IPS-20b (cell line): ENCODE measurements at regions not wholly inside any gene's neighbourhood (a gene's known extent, or its start where the extent isn't known, plus 50 kb on each side); places are given as distances from the start of the nearest gene placed in this dataset.

Source experiments
- H3K27ac ChIP-seq: one replicate; pipeline ENCODE4 v1.5.1; 2013; ENCODE audit warnings: low read length
- H3K27me3 ChIP-seq: 2 replicates; pipeline ENCODE4 v1.6.1; 2013; ENCODE audit warnings: mild to moderate bottlenecking, low read length, inconsistent platforms; ENCODE audit not compliant: insufficient read depth
- H3K36me3 ChIP-seq: 2 replicates; pipeline ENCODE4 v1.6.1; 2013; ENCODE audit warnings: low read depth, mild to moderate bottlenecking, inconsistent platforms, low read length, moderate library complexity; ENCODE audit not compliant: insufficient read depth
- H3K4me1 ChIP-seq: 2 replicates; pipeline ENCODE4 v1.6.1; 2013; ENCODE audit warnings: mild to moderate bottlenecking, control low read depth, inconsistent platforms, low read length, moderate library complexity; ENCODE audit not compliant: insufficient read depth
- H3K4me3 ChIP-seq: 2 replicates; pipeline ENCODE4 v1.5.1; 2013; ENCODE audit warnings: mild to moderate bottlenecking, low read length, inconsistent platforms
- H3K9ac ChIP-seq: 2 replicates; pipeline ENCODE4 v1.6.1; 2013; ENCODE audit warnings: low read depth, mild to moderate bottlenecking, inconsistent platforms, low read length, moderate library complexity
- H3K9me3 ChIP-seq: 2 replicates; pipeline ENCODE4 v1.6.1; 2013; ENCODE audit warnings: mild to moderate bottlenecking, low read depth, low read length, inconsistent platforms; ENCODE audit not compliant: insufficient read depth

DNA sequence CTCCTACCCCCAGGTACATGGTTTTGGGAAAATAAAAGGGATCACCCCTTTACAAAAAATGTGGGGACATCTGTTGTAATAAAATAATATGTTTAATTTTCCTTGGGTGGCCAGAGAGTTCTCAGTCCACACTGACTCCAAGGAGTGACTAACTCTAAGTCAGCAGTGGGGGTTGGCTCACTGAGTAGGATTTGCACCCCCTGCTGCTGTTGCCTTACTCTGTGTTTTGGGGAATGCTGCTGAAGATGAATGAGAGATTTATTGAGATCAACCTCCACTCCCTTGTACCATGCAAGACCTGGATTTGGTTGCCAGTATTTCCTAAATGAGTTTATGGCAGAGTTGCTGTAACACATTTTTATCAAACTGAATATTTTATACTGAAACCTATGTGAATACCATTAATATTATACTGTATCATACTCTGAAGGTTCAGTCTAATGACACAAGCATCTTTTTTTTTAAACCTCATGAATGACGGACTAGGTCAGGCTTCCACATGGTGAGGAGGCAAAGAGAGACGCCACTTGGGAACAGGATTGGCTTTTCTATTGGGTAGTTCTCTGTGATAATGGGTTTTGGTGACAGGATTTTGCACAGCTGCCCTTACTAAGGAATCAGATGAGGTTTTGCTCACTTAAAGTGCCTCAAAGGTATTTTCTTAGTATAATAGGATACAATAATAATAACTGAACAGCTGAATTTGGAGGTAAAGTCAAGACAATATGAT is 121.3 kb upstream of the OSMR start:
- Histone ChIP-seq H3K4me1 (no peaks in the 10 kb centered on the region; the same call in 1 of the 2 replicates), H3K27ac (no peak overlapping the region), H3K27me3 (no peaks in the 10 kb centered on the region), H3K4me3 (no peak overlapping the region), H3K9ac (no peak overlapping the region), H3K9me3 (no peaks in the 10 kb centered on the region), H3K36me3 (no peaks in the 10 kb centered on the region)

GRCh38 chr5:38725371-38725865 is 120.4 kb upstream of the OSMR start:
- H3K36me3 ChIP-seq: no peaks in the 10 kb centered on the region
- H3K4me1 ChIP-seq: no peaks in the 10 kb centered on the region; the same call in 1 of the 2 replicates
- H3K9ac ChIP-seq: no peak overlapping the region
- no peak overlapping the region for H3K4me3 ChIP-seq
- H3K9me3 ChIP-seq: no peaks in the 10 kb centered on the region
- H3K27ac ChIP-seq: no peak overlapping the region
- H3K27me3 ChIP-seq: no peaks in the 10 kb centered on the region

DNA sequence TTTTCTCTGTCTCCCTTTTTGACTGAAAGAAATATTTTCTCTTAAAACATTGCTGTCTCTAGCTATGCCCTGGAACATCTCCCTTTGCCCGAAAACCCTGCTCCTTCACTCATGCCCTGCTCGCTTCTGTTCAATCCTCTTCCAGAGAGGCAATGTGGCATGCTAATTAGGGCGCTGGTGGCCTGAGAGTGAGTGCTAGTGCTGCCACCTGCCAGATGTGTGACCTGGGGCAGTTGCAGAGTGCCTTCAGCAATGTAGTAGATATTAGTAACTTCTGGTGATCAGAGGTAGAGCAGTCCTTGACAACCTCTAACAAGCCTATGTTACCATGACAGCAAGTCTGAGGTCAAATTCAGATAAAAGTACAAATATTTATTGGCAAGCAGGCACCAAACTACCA is 119.5 kb upstream of the OSMR start:
- H3K4me3 ChIP-seq: no peak overlapping the region
- H3K9ac ChIP-seq: no peak overlapping the region
- H3K27ac ChIP-seq: no peak overlapping the region
- no peaks in the 10 kb centered on the region for H3K9me3 ChIP-seq
- no peaks in the 10 kb centered on the region for H3K27me3 ChIP-seq
- no peaks in the 10 kb centered on the region; the same call in 1 of the 2 replicates for H3K4me1 ChIP-seq
- H3K36me3 ChIP-seq: no peaks in the 10 kb centered on the region

GRCh38 chr5:38728029-38728428 is 117.8 kb upstream of the OSMR start:
- H3K4me1 ChIP-seq: no peaks in the 10 kb centered on the region; the same call in 1 of the 2 replicates
- no peaks in the 10 kb centered on the region for H3K27me3 ChIP-seq
- H3K9me3 ChIP-seq: no peaks in the 10 kb centered on the region
- no peak overlapping the region for H3K4me3 ChIP-seq
- H3K36me3 ChIP-seq: no peaks in the 10 kb centered on the region
- H3K27ac ChIP-seq: no peak overlapping the region
- H3K9ac ChIP-seq: no peak overlapping the region

DNA sequence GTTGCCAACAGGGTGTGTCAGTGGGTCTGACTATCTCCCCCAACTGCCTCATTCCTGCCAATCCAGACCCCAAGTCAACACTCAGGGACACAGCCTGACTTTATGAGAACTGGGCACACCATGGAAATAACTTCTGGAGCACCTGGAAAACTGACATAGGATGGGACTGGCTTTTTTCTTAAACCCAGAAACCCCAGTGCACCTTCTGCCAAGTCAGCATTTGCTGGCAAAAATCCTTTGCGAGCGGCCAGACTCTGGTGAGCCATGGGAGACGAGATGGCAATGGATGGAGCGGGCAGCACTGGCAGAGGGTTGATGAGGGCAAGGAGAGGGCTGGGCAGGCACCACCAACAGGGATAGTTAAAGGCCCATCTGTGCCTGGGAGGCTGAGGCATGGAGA is 114.4 kb upstream of the OSMR start:
- no peaks in the 10 kb centered on the region for H3K27me3 ChIP-seq
- H3K9ac ChIP-seq: no peak overlapping the region
- H3K9me3 ChIP-seq: no peaks in the 10 kb centered on the region
- H3K27ac ChIP-seq: no peak overlapping the region
- no peaks in the 10 kb centered on the region for H3K4me1 ChIP-seq
- no peaks in the 10 kb centered on the region for H3K36me3 ChIP-seq
- no peak overlapping the region for H3K4me3 ChIP-seq

DNA sequence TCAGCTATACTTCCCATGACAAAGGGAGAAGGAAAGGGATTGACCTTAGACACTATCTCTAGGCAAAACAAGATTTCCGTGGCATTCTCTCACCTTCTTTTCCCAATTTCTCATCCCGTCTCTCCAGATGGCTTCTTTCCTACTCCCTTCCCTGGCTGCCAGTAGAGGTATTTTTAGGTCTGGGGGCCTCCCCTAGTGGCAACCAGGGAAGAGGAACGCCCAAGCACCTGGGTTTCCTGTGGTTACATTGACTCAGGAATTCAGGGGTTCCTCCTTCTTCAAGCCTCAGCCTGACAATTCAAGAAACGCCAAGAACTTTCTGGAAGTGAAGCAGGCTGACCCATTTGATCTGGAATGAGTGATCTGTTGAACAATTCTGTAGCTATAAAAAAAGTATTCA is 111.5 kb upstream of the OSMR start:
- Histone ChIP-seq H3K36me3 (no peaks in the 10 kb centered on the region), H3K27ac (no peak overlapping the region), H3K4me1 (no peaks in the 10 kb centered on the region), H3K4me3 (no peak overlapping the region), H3K27me3 (no peaks in the 10 kb centered on the region), H3K9me3 (no peaks in the 10 kb centered on the region; the same call in 1 of the 2 replicates), H3K9ac (no peak overlapping the region)

DNA sequence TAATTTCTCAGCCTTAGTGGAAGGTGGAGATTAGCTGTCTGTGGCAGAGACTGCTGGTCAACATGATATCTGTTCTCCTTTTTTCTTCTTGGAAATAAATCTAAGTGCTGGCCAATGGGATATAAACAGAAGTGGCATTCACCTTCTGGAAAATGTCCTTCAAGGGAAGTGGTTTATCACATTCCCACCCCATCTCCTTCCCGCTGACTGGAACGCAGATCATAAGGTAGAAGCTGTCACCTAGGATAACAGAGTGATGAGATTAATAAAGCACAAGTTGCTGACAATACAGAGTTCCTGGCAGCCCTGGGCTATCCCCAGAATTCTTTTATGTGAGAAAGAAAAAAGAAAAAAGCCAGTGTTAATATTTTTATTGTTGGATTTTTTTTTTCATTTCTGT is 109.7 kb upstream of the OSMR start:
- no peaks in the 10 kb centered on the region for H3K36me3 ChIP-seq
- no peaks in the 10 kb centered on the region; the same call in 1 of the 2 replicates for H3K9me3 ChIP-seq

DNA sequence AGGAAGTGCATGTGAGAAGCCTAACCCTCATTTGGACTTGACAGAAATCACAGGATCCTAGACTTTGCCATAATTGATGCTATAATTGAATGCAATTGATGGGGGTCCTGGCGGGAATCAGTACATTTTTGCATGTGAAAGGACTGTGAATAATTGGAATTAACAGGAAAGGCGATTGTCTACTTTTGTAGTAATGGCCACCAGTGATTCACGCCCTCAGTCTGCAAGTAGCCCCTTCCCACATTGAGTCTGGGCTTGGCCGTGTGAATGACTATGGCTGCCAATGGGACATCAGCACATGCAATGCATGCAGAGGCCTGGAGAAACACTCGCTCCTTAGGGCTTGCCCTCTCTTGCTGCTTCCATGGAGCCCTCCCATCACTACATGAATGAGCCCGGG is 107.8 kb upstream of the OSMR start:
- H3K9me3 ChIP-seq: peaks cover 5% of the 10 kb centered on the region
- H3K4me3 ChIP-seq: no peak overlapping the region
- no peaks in the 10 kb centered on the region for H3K36me3 ChIP-seq
- H3K27ac ChIP-seq: no peak overlapping the region
- H3K27me3 ChIP-seq: no peaks in the 10 kb centered on the region
- H3K4me1 ChIP-seq: no peaks in the 10 kb centered on the region
- H3K9ac ChIP-seq: no peak overlapping the region

More for the DNA sequence above, 109.7 kb upstream of the OSMR start:
- Histone ChIP-seq H3K9ac (no peak overlapping the region), H3K27me3 (no peaks in the 10 kb centered on the region), H3K4me1 (no peaks in the 10 kb centered on the region), H3K4me3 (no peak overlapping the region), H3K27ac (no peak overlapping the region)

GRCh38 chr5:38739011-38739704 is 106.7 kb upstream of the OSMR start:
- no peaks in the 10 kb centered on the region for H3K27me3 ChIP-seq

DNA sequence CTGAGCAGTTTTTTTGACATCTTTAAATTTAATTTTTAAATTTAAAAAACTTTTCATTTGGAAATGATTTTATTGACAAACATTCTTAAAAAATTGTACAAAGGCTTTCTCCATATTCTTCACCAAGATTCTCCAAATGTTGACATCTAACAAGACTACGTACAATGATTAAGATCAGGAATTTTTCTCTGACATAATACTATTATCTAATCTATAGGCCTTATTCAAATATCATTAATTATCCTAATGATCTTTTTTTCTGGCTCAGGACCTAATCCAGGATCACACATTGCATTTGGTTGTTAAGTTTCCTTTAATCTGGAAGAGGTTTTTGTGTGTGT is 106.1 kb upstream of the OSMR start:
- no peaks in the 10 kb centered on the region for H3K36me3 ChIP-seq
- no peak overlapping the region for H3K4me3 ChIP-seq
- H3K27ac ChIP-seq: no peak overlapping the region
- no peaks in the 10 kb centered on the region for H3K4me1 ChIP-seq
- no peak overlapping the region for H3K9ac ChIP-seq
- H3K9me3 ChIP-seq: peaks cover 21% of the 10 kb centered on the region
- no peaks in the 10 kb centered on the region for H3K27me3 ChIP-seq

More at GRCh38 chr5:38739011-38739704, 106.7 kb upstream of the OSMR start:
- Histone ChIP-seq H3K4me1 (no peaks in the 10 kb centered on the region), H3K9ac (no peak overlapping the region; the same call in 1 of the 2 replicates), H3K4me3 (no peak overlapping the region), H3K36me3 (no peaks in the 10 kb centered on the region), H3K9me3 (peaks cover 17% of the 10 kb centered on the region), H3K27ac (no peak overlapping the region)

DNA sequence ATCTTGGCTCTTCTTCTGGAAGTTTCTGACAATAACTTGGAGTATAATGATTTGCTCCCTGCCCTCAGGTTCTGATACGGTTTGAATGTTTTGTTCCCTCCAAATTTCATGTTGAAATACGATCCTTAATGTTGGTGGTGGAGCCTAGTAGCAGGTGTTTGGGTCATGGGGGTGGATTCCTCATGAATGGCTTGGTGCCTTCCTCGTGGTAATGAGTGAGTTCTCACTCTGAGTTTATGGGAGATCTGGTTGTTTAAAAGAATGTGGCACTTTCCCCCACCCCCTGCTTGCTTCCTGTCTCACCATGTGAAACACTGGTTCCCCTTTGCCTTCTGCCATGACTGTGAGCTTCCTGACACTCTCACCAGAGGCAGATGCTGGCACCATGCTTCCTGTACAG is 103.0 kb upstream of the OSMR start:
- Histone ChIP-seq H3K4me3 (no peak overlapping the region), H3K27ac (no peak overlapping the region), H3K9me3 (peaks cover 21% of the 10 kb centered on the region), H3K9ac (no peak overlapping the region), H3K27me3 (no peaks in the 10 kb centered on the region), H3K36me3 (no peaks in the 10 kb centered on the region), H3K4me1 (no peaks in the 10 kb centered on the region)

DNA sequence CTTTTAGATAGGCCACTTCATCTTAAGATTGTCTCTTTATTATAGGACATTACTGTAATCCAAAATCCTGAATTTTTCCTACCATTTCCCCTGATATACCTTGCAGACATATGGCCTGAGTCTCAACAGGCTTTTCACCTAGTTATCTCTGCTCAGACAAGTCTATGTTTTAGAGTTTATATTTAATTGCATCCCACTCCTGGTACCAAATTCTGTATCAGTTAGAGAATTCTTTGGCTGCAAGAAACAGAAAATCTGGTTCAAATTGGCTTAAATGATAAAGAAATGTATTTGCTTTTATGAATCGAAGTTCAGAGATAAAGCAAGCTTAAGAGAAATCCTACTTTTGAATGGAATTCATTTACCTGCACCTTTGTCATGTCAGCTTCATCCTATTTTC is 102.2 kb upstream of the OSMR start:
- H3K4me3 ChIP-seq: no peak overlapping the region
- H3K27me3 ChIP-seq: no peaks in the 10 kb centered on the region
- peaks cover 21% of the 10 kb centered on the region for H3K9me3 ChIP-seq
- no peaks in the 10 kb centered on the region for H3K36me3 ChIP-seq
- H3K27ac ChIP-seq: no peak overlapping the region
- H3K4me1 ChIP-seq: no peaks in the 10 kb centered on the region
- no peak overlapping the region for H3K9ac ChIP-seq
